ENCODE measurements at regions not wholly inside any gene's neighbourhood (a gene's known extent, or its start where the extent isn't known, plus 50 kb on each side); places are given as distances from the start of the nearest gene placed in this dataset.

GRCh38 chr11:15569305-15570025 lies 454.7 kb downstream of the INSC start:
- no peak overlapping the region for H3K9ac ChIP-seq (ENCODE audit: extremely low read depth, insufficient read length, low read length)
- no peak overlapping the region for H3K18ac ChIP-seq (ENCODE audit: insufficient read length, low read depth, low read length)
- no peak overlapping the region for H3K14ac ChIP-seq (ENCODE audit: insufficient read depth, low read length)
- H2AFZ ChIP-seq (ENCODE audit: low read length): no peak overlapping the region
- H3K23ac ChIP-seq (ENCODE audit: insufficient read length, low read depth, low read length): no peak overlapping the region
- H3K4me1 ChIP-seq (ENCODE audit: insufficient read depth, low read length): peaks cover 6% of the 10 kb centered on the region; the same call in 1 of the 2 replicates
- no peaks in the 10 kb centered on the region for H3K9me3 ChIP-seq (ENCODE audit: control insufficient read depth, low read depth, low read length)
- H3K27me3 ChIP-seq (ENCODE audit: insufficient read depth, low read length): no peaks in the 10 kb centered on the region
- WGBS (ENCODE audit: extremely low coverage, insufficient read length, low lambda C conversion rate): no CpG with 5 or more reads among the region's 7 CpGs
- no peak overlapping the region for H3K4me3 Mint-ChIP-seq
- no peak for DNase-seq
- H4K20me1 ChIP-seq (ENCODE audit: control insufficient read depth, insufficient read depth, insufficient read length): no peaks in the 10 kb centered on the region
- H3K9me3 Mint-ChIP-seq: no peaks in the 10 kb centered on the region
- H3K4ac ChIP-seq (ENCODE audit: low read depth, low read length): no peak overlapping the region
- peaks cover 17 to 24% of the 10 kb centered on the region in 2 experiments for H3K4me1 Mint-ChIP-seq
- H2BK15ac ChIP-seq (ENCODE audit: low read depth, low read length): no peak overlapping the region
- no peak overlapping the region for H3T11ph ChIP-seq (ENCODE audit: low read length)
- H3K79me2 ChIP-seq (ENCODE audit: insufficient read depth, low read length): no peaks in the 10 kb centered on the region
- no peak overlapping the region for H2BK20ac ChIP-seq (ENCODE audit: low read depth, low read length, poor library complexity, severe bottlenecking)
- peaks cover 3% of the 10 kb centered on the region for H3K27me3 Mint-ChIP-seq (ENCODE audit: low read depth)
- no peak overlapping the region for H3K56ac ChIP-seq (ENCODE audit: insufficient read length, low read depth, low read length)
- no peak overlapping the region for H4K8ac ChIP-seq (replicated peaks; ENCODE audit: insufficient read length, low read depth, low read length)
- TF ChIP-seq CTCF (conservative IDR thresholded peaks at IDR 0.05): no peak
- H3K27ac ChIP-seq (ENCODE audit: insufficient read length, low read depth, low read length): no peak overlapping the region
- no peaks in the 10 kb centered on the region for H3K23me2 ChIP-seq (ENCODE audit: insufficient read length, low read depth, low read length, poor library complexity, severe bottlenecking)
- no peak overlapping the region for H4K91ac ChIP-seq (ENCODE audit: insufficient read length, low read depth, low read length)
- no peak overlapping the region for H2BK120ac ChIP-seq (ENCODE audit: low read depth, low read length, poor library complexity, severe bottlenecking)
- H3K4me2 ChIP-seq (ENCODE audit: insufficient read depth, insufficient read length, low read length): no peak overlapping the region
- no peak overlapping the region for H2BK5ac ChIP-seq (ENCODE audit: insufficient read length, low read length)
- no peak overlapping the region for H2AK5ac ChIP-seq (ENCODE audit: insufficient read length, low read length)
- no peak overlapping the region for H2BK12ac ChIP-seq (ENCODE audit: insufficient read length, low read depth, low read length)
- H3K36me3 Mint-ChIP-seq (ENCODE audit: insufficient read depth in 1 of 3, low read depth in 3 of 3): peaks cover 0 to 2% (median 0%) of the 10 kb centered on the region in 3 experiments; a peak in 1 of 7 replicates
- no peak overlapping the region for H4K5ac ChIP-seq (ENCODE audit: insufficient read length, low read depth, low read length)
- H3K79me1 ChIP-seq (ENCODE audit: insufficient read depth, low read depth, low read length, poor library complexity, severe bottlenecking): no peaks in the 10 kb centered on the region
- H3K27ac Mint-ChIP-seq: no peak overlapping the region

Data from H9 (cell line).